Body of pancreas (tissue), 4 donors: ENCODE measurements at regions not wholly inside any gene's neighbourhood (a gene's known extent, or its start where the extent isn't known, plus 50 kb on each side); places are given as distances from the start of the nearest gene placed in this dataset.

Experiments
- CTCF ChIP-seq, 7 experiments: fragments of 450-650 bp in 4 of 7; fragments of 200-600 bp in 3 of 7; sonication (generic) in 3 of 7; IDR thresholded peaks; one replicate each; pipeline ENCODE4 v1.5.1; 2016 to 2019; ENCODE audit warnings: antibody characterized with exemption in 7 of 7
- POLR2A ChIP-seq, 3 donors: fragments of 450-650 bp; IDR thresholded peaks; one replicate each; pipeline ENCODE4 v1.6.1; 2016; ENCODE audit warnings: antibody characterized with exemption in 3 of 3, mild to moderate bottlenecking in 2 of 3

- TF ChIP-seq CTCF (IDR thresholded peaks at IDR 0.05): no peak
- no peak for TF ChIP-seq POLR2A (IDR thresholded peaks at IDR 0.05)
Observed at GRCh38 chr3:18987070-18987469, 161.2 kb upstream of the KCNH8 start.
